Naive thymus-derived CD4-positive, alpha-beta T cell (primary cell): ENCODE measurements at regions not wholly inside any gene's neighbourhood (a gene's known extent, or its start where the extent isn't known, plus 50 kb on each side); places are given as distances from the start of the nearest gene placed in this dataset.

Experiments used
- ATAC-seq: fragments of 150-1000 bp; cut with Tn5 transposase; 2 replicates; pipeline ENCODE4 v1.10.0; 2021; ENCODE audit warnings: mild to moderate bottlenecking, moderate library complexity
- CTCF ChIA-PET: fragments of 350-600 bp; sonication (Branson Sonifier 250); formaldehyde crosslinking; loops from one replicate; lab custom pipeline; 2021; ENCODE audit warnings: antibody characterized with exemption; lab: Charles Lee
- POLR2A ChIA-PET: fragments of 350-600 bp; sonication (Branson Sonifier 250); formaldehyde crosslinking; loops from one replicate; lab custom pipeline; 2021; ENCODE audit warnings: antibody characterized with exemption, inconsistent platforms; lab: Charles Lee
- DNase-seq, 9 donors: peaks; one replicate each; pipeline versions ENCODE4 v3.0.0 to v3.0.0-alpha.2; 2020 to 2022; ENCODE audit warnings: mixed read lengths in 1 of 9
- H3K27ac ChIP-seq: one replicate; pipeline ENCODE4 v1.7.0; 2013; ENCODE audit warnings: mild to moderate bottlenecking, low read depth, low read length, moderate library complexity
- H3K27me3 ChIP-seq, 2 donors: one replicate each; pipeline ENCODE4 v1.7.0; 2013; ENCODE audit warnings: low read length in 2 of 2, mild to moderate bottlenecking in 2 of 2, moderate library complexity in 2 of 2; ENCODE audit not compliant: control insufficient read depth in 2 of 2, insufficient read depth in 2 of 2
- H3K36me3 ChIP-seq, 3 experiments: 1 replicate in 2 of 3; 2 replicates in 1 of 3; pipeline ENCODE4 v1.7.0; 2013; ENCODE audit warnings: low read length in 3 of 3, mild to moderate bottlenecking in 3 of 3, moderate library complexity in 1 of 3; ENCODE audit not compliant: insufficient read depth in 3 of 3, control insufficient read depth in 2 of 3
- H3K4me1 ChIP-seq, 2 donors: one replicate each; pipeline ENCODE4 v1.7.0; 2013; ENCODE audit warnings: low read length in 2 of 2, mild to moderate bottlenecking in 2 of 2, moderate library complexity in 1 of 2; ENCODE audit not compliant: control insufficient read depth in 2 of 2, insufficient read depth in 2 of 2
- H3K4me3 ChIP-seq: 2 replicates; pipeline ENCODE4 v1.7.0; 2013; ENCODE audit warnings: mild to moderate bottlenecking, low read length
- H3K9me3 ChIP-seq, 3 experiments: 1 replicate in 2 of 3; 2 replicates in 1 of 3; pipeline ENCODE4 v1.7.0; 2013; ENCODE audit warnings: low read length in 3 of 3; ENCODE audit not compliant: control insufficient read depth in 2 of 3
- H3K27ac Mint-ChIP-seq, 9 donors: one replicate each; pipeline ENCODE4 v1.8.0; 2020 to 2022; ENCODE audit warnings: mixed read lengths in 9 of 9, mild to moderate bottlenecking in 8 of 9, moderate library complexity in 5 of 9, inconsistent platforms in 2 of 9
- H3K27me3 Mint-ChIP-seq, 5 donors: one replicate each; pipeline ENCODE4 v1.8.0; 2021 to 2022; ENCODE audit warnings: mixed read lengths in 5 of 5, mild to moderate bottlenecking in 1 of 5
- H3K36me3 Mint-ChIP-seq, 5 donors: one replicate each; pipeline ENCODE4 v1.8.0; 2020 to 2022; ENCODE audit warnings: mixed read lengths in 5 of 5, mild to moderate bottlenecking in 3 of 5, inconsistent platforms in 1 of 5
- H3K4me1 Mint-ChIP-seq, 7 donors: one replicate each; pipeline ENCODE4 v1.8.0; 2020 to 2022; ENCODE audit warnings: mixed read lengths in 7 of 7, mild to moderate bottlenecking in 3 of 7, inconsistent platforms in 1 of 7
- H3K4me3 Mint-ChIP-seq, 10 donors: one replicate each; pipeline ENCODE4 v1.8.0; 2020 to 2022; ENCODE audit warnings: mild to moderate bottlenecking in 10 of 10, mixed read lengths in 10 of 10, moderate library complexity in 6 of 10, inconsistent platforms in 2 of 10
- H3K9me3 Mint-ChIP-seq, 11 donors: one replicate each; pipeline ENCODE4 v1.8.0; 2020 to 2022; ENCODE audit warnings: mixed read lengths in 11 of 11, mild to moderate bottlenecking in 4 of 11, inconsistent platforms in 1 of 11, moderate library complexity in 1 of 11
- intact Hi-C, 2 donors: fragments of 100-400 bp; cut with micrococcal nuclease; formaldehyde crosslinking; loops; one replicate each; pipeline ENCODE4 v1.15.1; 2023

GRCh38 chr12:24223926-24224325, 274.5 kb upstream of the SOX5 start:
- intact Hi-C loops, result no loop called here
- DNase-seq (no peak), ATAC-seq (no peak)
- Histone ChIP-seq H3K27me3 (no peaks in the 10 kb centered on the region), H3K4me1 (no peaks in the 10 kb centered on the region), H3K4me3 (no peak overlapping the region), H3K36me3 (no peaks in the 10 kb centered on the region), H3K27ac (no peak overlapping the region), H3K9me3 (peaks cover 0 to 3% (median 0%) of the 10 kb centered on the region in 3 experiments)
- Mint-ChIP-seq H3K27ac (no peak overlapping the region), H3K36me3 (peaks cover 0 to 3% (median 0%) of the 10 kb centered on the region in 5 donors), H3K4me3 (no peak overlapping the region), H3K4me1 (no peaks in the 10 kb centered on the region), H3K9me3 (peaks cover 0 to 11% (median 0%) of the 10 kb centered on the region in 11 donors), H3K27me3 (peaks cover 0 to 4% (median 0%) of the 10 kb centered on the region in 5 donors)
- CTCF ChIA-PET, result no interaction called here
- POLR2A ChIA-PET, result no interaction called here

- no peaks in the 10 kb centered on the region for H3K4me1 Mint-ChIP-seq
Observed at GRCh38 chr12:24222968-24223367, 273.5 kb upstream of the SOX5 start.

DNA sequence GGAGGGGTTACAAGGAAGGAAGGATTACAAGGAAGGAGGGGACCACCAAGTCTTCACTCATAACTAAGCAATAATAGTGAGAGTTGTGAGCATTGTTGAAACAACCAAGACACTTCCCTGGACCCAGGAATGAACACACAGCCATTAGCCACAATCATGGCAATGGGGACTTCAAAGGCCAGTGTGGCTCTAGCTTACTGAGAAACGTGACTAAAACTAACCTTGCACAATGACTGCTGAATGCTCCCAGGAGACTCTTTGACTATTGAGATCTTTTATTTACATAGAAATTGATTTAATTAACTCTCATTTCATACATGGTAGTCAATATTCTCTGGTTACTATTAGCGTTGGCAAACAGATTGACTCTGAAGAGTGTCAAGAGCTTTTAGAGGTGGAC, 263.0 kb upstream of the SOX5 start:
- H3K36me3 Mint-ChIP-seq, result no peaks in the 10 kb centered on the region
- no peaks in the 10 kb centered on the region for H3K36me3 ChIP-seq
- ATAC-seq, result no peak
- no peaks in the 10 kb centered on the region for H3K4me1 ChIP-seq
- H3K4me3 Mint-ChIP-seq, result no peak overlapping the region
- H3K27ac Mint-ChIP-seq, result no peak overlapping the region
- no peak for DNase-seq
- H3K27me3 ChIP-seq, result no peaks in the 10 kb centered on the region
- H3K9me3 ChIP-seq, result no peaks in the 10 kb centered on the region
- H3K4me3 ChIP-seq, result no peak overlapping the region
- intact Hi-C loops, result no loop called here
- ChIA-PET POLR2A (no interaction called here), CTCF (no interaction called here)
- no peak overlapping the region for H3K27ac ChIP-seq
- peaks cover 0 to 14% (median 0%) of the 10 kb centered on the region in 11 donors for H3K9me3 Mint-ChIP-seq
- no peaks in the 10 kb centered on the region for H3K27me3 Mint-ChIP-seq
- H3K4me1 Mint-ChIP-seq, result no peaks in the 10 kb centered on the region

More at GRCh38 chr12:24222968-24223367, 273.5 kb upstream of the SOX5 start:
- Mint-ChIP-seq H3K27ac (no peak overlapping the region), H3K9me3 (peaks cover 0 to 11% (median 0%) of the 10 kb centered on the region in 11 donors), H3K27me3 (no peaks in the 10 kb centered on the region), H3K36me3 (peaks cover 0 to 3% (median 0%) of the 10 kb centered on the region in 5 donors), H3K4me3 (no peak overlapping the region)
- no peak for DNase-seq
- Histone ChIP-seq H3K27ac (no peak overlapping the region), H3K9me3 (no peaks in the 10 kb centered on the region), H3K36me3 (no peaks in the 10 kb centered on the region), H3K4me1 (no peaks in the 10 kb centered on the region), H3K4me3 (no peak overlapping the region), H3K27me3 (no peaks in the 10 kb centered on the region)
- ChIA-PET CTCF (no interaction called here), POLR2A (no interaction called here)
- intact Hi-C loops, result no loop called here
- ATAC-seq, result no peak

- DNase-seq (no peak), ATAC-seq (no peak)
- Mint-ChIP-seq H3K27me3 (no peaks in the 10 kb centered on the region), H3K4me1 (no peaks in the 10 kb centered on the region), H3K27ac (no peak overlapping the region), H3K9me3 (peaks cover 0 to 16% (median 3%) of the 10 kb centered on the region in 11 donors), H3K4me3 (no peak overlapping the region), H3K36me3 (no peaks in the 10 kb centered on the region)
- CTCF ChIA-PET, result no interaction called here
- POLR2A ChIA-PET, result no interaction called here
- H3K4me3 ChIP-seq, result no peak overlapping the region
- no peak overlapping the region for H3K27ac ChIP-seq
- no peaks in the 10 kb centered on the region for H3K27me3 ChIP-seq
- no peaks in the 10 kb centered on the region for H3K36me3 ChIP-seq
- intact Hi-C loops, result no loop called here
- no peaks in the 10 kb centered on the region for H3K9me3 ChIP-seq
- no peaks in the 10 kb centered on the region for H3K4me1 ChIP-seq
Observed at GRCh38 chr12:24206621-24207020, 257.2 kb upstream of the SOX5 start.

- ChIA-PET POLR2A (no interaction called here), CTCF (no interaction called here)
- ATAC-seq (no peak), DNase-seq (no peak)
- Histone ChIP-seq H3K4me1 (no peaks in the 10 kb centered on the region), H3K4me3 (no peak overlapping the region), H3K9me3 (no peaks in the 10 kb centered on the region), H3K36me3 (no peaks in the 10 kb centered on the region), H3K27me3 (no peaks in the 10 kb centered on the region), H3K27ac (no peak overlapping the region)
- H3K4me1 Mint-ChIP-seq, result no peaks in the 10 kb centered on the region
- no peaks in the 10 kb centered on the region for H3K36me3 Mint-ChIP-seq
- intact Hi-C loops, result no loop called here
- H3K27me3 Mint-ChIP-seq, result no peaks in the 10 kb centered on the region
- H3K27ac Mint-ChIP-seq, result no peak overlapping the region
- peaks cover 0 to 11% (median 3%) of the 10 kb centered on the region in 11 donors for H3K9me3 Mint-ChIP-seq
- H3K4me3 Mint-ChIP-seq, result no peak overlapping the region
Observed at GRCh38 chr12:24201258-24201970, 251.9 kb upstream of the SOX5 start.

DNA sequence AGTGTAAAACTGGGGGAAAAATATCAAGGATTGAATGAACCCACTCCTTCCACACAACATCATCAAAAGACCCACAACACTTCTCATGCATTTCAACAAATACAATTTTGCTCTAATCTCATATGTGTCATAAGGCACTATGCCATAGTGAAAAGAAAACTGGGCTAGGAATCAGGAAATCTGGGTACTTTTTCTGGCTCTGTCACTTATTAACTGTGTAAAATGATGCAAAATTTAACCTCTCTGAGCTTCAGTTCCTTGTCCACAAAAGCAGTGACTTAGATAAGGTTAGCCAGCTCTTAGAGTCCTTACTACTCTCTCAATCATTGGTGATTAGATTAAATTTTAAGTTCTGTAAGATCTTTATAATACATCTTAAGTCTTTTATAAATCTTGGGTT, 250.5 kb upstream of the SOX5 start:
- H3K27me3 ChIP-seq, result no peaks in the 10 kb centered on the region
- no peaks in the 10 kb centered on the region for H3K4me1 ChIP-seq
- no peaks in the 10 kb centered on the region for H3K36me3 Mint-ChIP-seq
- no peak overlapping the region for H3K4me3 ChIP-seq
- peaks cover 0 to 11% (median 3%) of the 10 kb centered on the region in 11 donors for H3K9me3 Mint-ChIP-seq
- H3K4me3 Mint-ChIP-seq, result no peak overlapping the region
- no peak overlapping the region for H3K27ac ChIP-seq
- intact Hi-C loops, result no loop called here
- H3K9me3 ChIP-seq, result no peaks in the 10 kb centered on the region
- no peaks in the 10 kb centered on the region for H3K27me3 Mint-ChIP-seq
- no peaks in the 10 kb centered on the region for H3K36me3 ChIP-seq
- ATAC-seq (no peak), DNase-seq (no peak)
- POLR2A ChIA-PET, result no interaction called here
- no peak overlapping the region for H3K27ac Mint-ChIP-seq
- H3K4me1 Mint-ChIP-seq, result no peaks in the 10 kb centered on the region
- CTCF ChIA-PET, result no interaction called here

DNA sequence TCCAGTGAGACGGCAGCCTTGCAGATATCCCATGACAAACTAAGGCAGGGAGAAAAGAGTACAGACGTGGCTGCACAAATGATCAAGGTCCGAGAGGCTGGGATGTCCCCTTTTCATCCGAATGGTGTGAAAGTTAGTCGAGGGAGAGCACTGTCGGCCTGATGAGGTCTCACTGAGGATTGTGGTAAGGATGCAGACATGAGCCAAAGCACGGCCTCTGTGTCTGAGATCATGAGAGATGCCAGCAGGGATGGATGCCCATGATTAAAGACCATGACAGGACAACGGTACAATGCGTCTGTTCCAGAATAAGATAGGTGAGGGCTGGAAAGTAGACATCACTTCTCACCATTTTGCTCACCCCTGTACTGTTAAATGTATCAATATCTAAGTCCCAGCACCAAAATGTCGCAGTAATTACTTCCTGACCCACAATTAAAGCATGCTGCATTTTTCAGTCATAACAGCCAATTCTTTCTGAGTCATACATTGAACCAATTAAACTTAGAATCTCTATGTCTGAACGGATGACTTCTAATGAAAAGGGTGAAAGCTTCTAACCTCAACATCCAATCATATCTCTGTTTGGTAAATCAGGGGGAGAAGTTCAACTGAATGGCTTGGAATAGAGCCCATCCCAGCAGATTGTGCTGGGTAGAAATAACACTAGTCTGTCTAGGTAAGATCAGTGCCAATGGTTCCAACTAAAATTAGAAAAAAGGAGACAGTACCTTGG, 249.6 kb upstream of the SOX5 start:
- DNase-seq (no peak), ATAC-seq (no peak)
- H3K9me3 Mint-ChIP-seq, result peaks cover 0 to 11% (median 3%) of the 10 kb centered on the region in 11 donors
- no peak overlapping the region for H3K27ac ChIP-seq
- H3K27me3 ChIP-seq, result no peaks in the 10 kb centered on the region
- no peaks in the 10 kb centered on the region for H3K36me3 ChIP-seq
- ChIA-PET CTCF (no interaction called here), POLR2A (no interaction called here)
- H3K27me3 Mint-ChIP-seq, result no peaks in the 10 kb centered on the region
- no peaks in the 10 kb centered on the region for H3K36me3 Mint-ChIP-seq
- no peak overlapping the region for H3K4me3 Mint-ChIP-seq
- intact Hi-C loops, result no loop called here
- no peaks in the 10 kb centered on the region for H3K4me1 Mint-ChIP-seq
- no peaks in the 10 kb centered on the region for H3K4me1 ChIP-seq
- H3K4me3 ChIP-seq, result no peak overlapping the region
- no peaks in the 10 kb centered on the region for H3K9me3 ChIP-seq
- no peak overlapping the region for H3K27ac Mint-ChIP-seq
